Breast epithelium (tissue), 4 donors: ENCODE measurements at regions not wholly inside any gene's neighbourhood (a gene's known extent, or its start where the extent isn't known, plus 50 kb on each side); places are given as distances from the start of the nearest gene placed in this dataset.

Source experiments
- DNase-seq, 2 donors: peaks; one replicate each; pipeline ENCODE4 v3.0.0-alpha.2; 2019; ENCODE audit warnings: low spot score in 2 of 2
- H3K27ac ChIP-seq, 2 donors: fragments of 200-600 bp; sonication (generic) in 1 of 2; one replicate each; pipeline ENCODE4 v1.5.1; 2016 to 2019; ENCODE audit warnings: mild to moderate bottlenecking in 1 of 2
- H3K27me3 ChIP-seq, 2 donors: fragments of 200-600 bp; sonication (generic) in 1 of 2; one replicate each; pipeline versions ENCODE4 v1.5.1 to v1.6.0; 2017 to 2019; ENCODE audit warnings: control low read depth in 1 of 2, mild to moderate bottlenecking in 1 of 2
- H3K36me3 ChIP-seq: fragments of 200-600 bp; one replicate; pipeline ENCODE4 v1.5.1; 2019
- H3K4me1 ChIP-seq, 2 donors: fragments of 200-600 bp; sonication (generic); one replicate each; pipeline ENCODE4 v1.5.1; 2016 to 2019; ENCODE audit warnings: control low read depth in 1 of 2
- H3K4me3 ChIP-seq, 3 donors: fragments of 200-600 bp; sonication (generic); 1 replicate in 2 of 3; 2 replicates in 1 of 3; pipeline ENCODE4 v1.5.1; 2016 to 2019; ENCODE audit warnings: mild to moderate bottlenecking in 3 of 3, moderate library complexity in 2 of 3
- H3K9me3 ChIP-seq, 2 donors: fragments of 200-600 bp; sonication (generic) in 1 of 2; one replicate each; pipeline ENCODE4 v1.5.1; 2016 to 2019; ENCODE audit warnings: control low read depth in 1 of 2
- CTCF ChIP-seq, 3 donors: fragments of 450-650 bp; IDR thresholded peaks; one replicate each; pipeline ENCODE4 v1.5.1; 2016 to 2017; ENCODE audit warnings: antibody characterized with exemption in 3 of 3, mild to moderate bottlenecking in 3 of 3, moderate library complexity in 3 of 3
- POLR2A ChIP-seq: fragments of 450-650 bp; IDR thresholded peaks from one replicate; pipeline ENCODE4 v1.6.1; 2016; ENCODE audit warnings: antibody characterized with exemption, mild to moderate bottlenecking, moderate library complexity
- POLR2AphosphoS5 ChIP-seq, 3 donors: sonication (generic); formaldehyde crosslinking; IDR thresholded peaks; one replicate each; pipeline ENCODE4 v1.6.1; 2017; ENCODE audit warnings: antibody characterized with exemption in 3 of 3
- intact Hi-C: fragments of 100-400 bp; cut with DNase I; formaldehyde crosslinking; loops from one replicate; pipeline ENCODE4 v1.15.1; 2023; ENCODE audit warnings: low total_unique reads

GRCh38 chr6:3900744-3901336 lies 51.7 kb downstream of the FAM50B start:
- TF ChIP-seq POLR2AphosphoS5 (IDR thresholded peaks at IDR 0.05) (no peak), CTCF (IDR thresholded peaks at IDR 0.05) (no peak), POLR2A (no peak)
- Histone ChIP-seq H3K9me3 (no peaks in the 10 kb centered on the region), H3K4me1 (no peaks in the 10 kb centered on the region), H3K4me3 (no peak overlapping the region), H3K27me3 (no peaks in the 10 kb centered on the region), H3K27ac (no peak overlapping the region), H3K36me3 (no peaks in the 10 kb centered on the region)
- intact Hi-C loops = no loop called here
- no peak for DNase-seq

GRCh38 chr6:3902871-3903648 lies 53.9 kb downstream of the FAM50B start:
- Histone ChIP-seq H3K27ac (no peak overlapping the region), H3K27me3 (no peaks in the 10 kb centered on the region), H3K4me1 (no peaks in the 10 kb centered on the region), H3K4me3 (no peak overlapping the region), H3K9me3 (no peaks in the 10 kb centered on the region), H3K36me3 (no peaks in the 10 kb centered on the region)
- no peak for TF ChIP-seq POLR2AphosphoS5 (IDR thresholded peaks at IDR 0.05)
- no peak for TF ChIP-seq POLR2A
- no peak for TF ChIP-seq CTCF (IDR thresholded peaks at IDR 0.05)
- no peak for DNase-seq
- intact Hi-C loops = no loop called here

GRCh38 chr6:3904518-3904917 lies 55.3 kb downstream of the FAM50B start:
- no peak for DNase-seq
- H3K4me1 ChIP-seq = no peaks in the 10 kb centered on the region
- peak overlapping the region in 1 of 2 donors; percentile 36 for H3K27ac ChIP-seq
- H3K9me3 ChIP-seq = no peaks in the 10 kb centered on the region
- intact Hi-C loops = no loop called here
- no peak overlapping the region for H3K4me3 ChIP-seq
- no peaks in the 10 kb centered on the region for H3K27me3 ChIP-seq
- TF ChIP-seq POLR2AphosphoS5 (IDR thresholded peaks at IDR 0.05) = no peak
- no peak for TF ChIP-seq POLR2A
- no peak for TF ChIP-seq CTCF (IDR thresholded peaks at IDR 0.05)
- no peaks in the 10 kb centered on the region for H3K36me3 ChIP-seq

- Histone ChIP-seq H3K4me1 (no peaks in the 10 kb centered on the region), H3K36me3 (no peaks in the 10 kb centered on the region), H3K9me3 (no peaks in the 10 kb centered on the region), H3K27ac (no peak overlapping the region), H3K27me3 (no peaks in the 10 kb centered on the region), H3K4me3 (no peak overlapping the region)
- TF ChIP-seq POLR2A = no peak
- intact Hi-C loops = no loop called here
- no peak for DNase-seq
These were observed 57.0 kb downstream of the FAM50B start for GRCh38 chr6:3905945-3906845.

GRCh38 chr6:3906846-3907151 lies 57.6 kb downstream of the FAM50B start:
- Histone ChIP-seq H3K27me3 (no peaks in the 10 kb centered on the region), H3K36me3 (no peaks in the 10 kb centered on the region), H3K4me1 (no peaks in the 10 kb centered on the region), H3K4me3 (no peak overlapping the region), H3K9me3 (no peaks in the 10 kb centered on the region), H3K27ac (no peak overlapping the region)
- DNase-seq = no peak
- intact Hi-C loops = no loop called here
- no peak for TF ChIP-seq POLR2A
- no peak for TF ChIP-seq CTCF (IDR thresholded peaks at IDR 0.05)
- TF ChIP-seq POLR2AphosphoS5 (IDR thresholded peaks at IDR 0.05) = no peak
